Nephron (organoid): ENCODE measurements at regions not wholly inside any gene's neighbourhood (a gene's known extent, or its start where the extent isn't known, plus 50 kb on each side); places are given as distances from the start of the nearest gene placed in this dataset.

Source experiments
- H3K27ac Mint-ChIP-seq, 3 experiments: 2 replicates each; pipeline ENCODE4 v1.8.0; 2020; ENCODE audit warnings: mixed read lengths in 3 of 3, mild to moderate bottlenecking in 2 of 3, moderate library complexity in 1 of 3
- H3K27me3 Mint-ChIP-seq: 2 replicates; pipeline ENCODE4 v1.8.0; 2021; ENCODE audit warnings: low read depth, mild to moderate bottlenecking, moderate library complexity, mixed read lengths
- H3K36me3 Mint-ChIP-seq: 2 replicates; pipeline ENCODE4 v1.8.0; 2020; ENCODE audit warnings: low read depth, mixed read lengths
- H3K4me1 Mint-ChIP-seq: 2 replicates; pipeline ENCODE4 v1.8.0; 2020; ENCODE audit warnings: mixed read lengths
- H3K4me3 Mint-ChIP-seq, 3 experiments: 2 replicates each; pipeline ENCODE4 v1.8.0; 2020; ENCODE audit warnings: mild to moderate bottlenecking in 3 of 3, mixed read lengths in 3 of 3, moderate library complexity in 2 of 3
- H3K9me3 Mint-ChIP-seq: 2 replicates; pipeline ENCODE4 v1.8.0; 2020; ENCODE audit warnings: mixed read lengths
- CTCF ChIP-seq, 3 experiments: fragments of 200-600 bp; sonication (generic); IDR thresholded peaks; one replicate each; pipeline ENCODE4 v1.5.0; 2021; ENCODE audit warnings: antibody characterized with exemption in 3 of 3; ENCODE audit not compliant: unreplicated experiment in 3 of 3

- no peak for TF ChIP-seq CTCF (IDR thresholded peaks at IDR 0.05; ENCODE audit: unreplicated experiment in 3 of 3)
- Mint-ChIP-seq H3K9me3 (no peaks in the 10 kb centered on the region), H3K4me1 (peaks cover 58% of the 10 kb centered on the region), H3K4me3 (no peak overlapping the region), H3K36me3 (no peaks in the 10 kb centered on the region), H3K27me3 (no peaks in the 10 kb centered on the region), H3K27ac (peak overlapping the region; percentile 13 to 57 (median 55))
These were observed 432.7 kb upstream of the NFE2L3 start for GRCh38 chr7:25719190-25719896.

GRCh38 chr7:25720427-25720826 is 431.6 kb upstream of the NFE2L3 start:
- H3K36me3 Mint-ChIP-seq = no peaks in the 10 kb centered on the region
- no peaks in the 10 kb centered on the region for H3K27me3 Mint-ChIP-seq
- peak; percentile 40 to 54 (median 44) for TF ChIP-seq CTCF (IDR thresholded peaks at IDR 0.05; ENCODE audit: unreplicated experiment in 3 of 3)
- H3K27ac Mint-ChIP-seq = peak overlapping the region in 1 of 3 experiments; percentile 18
- peaks cover 53% of the 10 kb centered on the region for H3K4me1 Mint-ChIP-seq
- no peak overlapping the region for H3K4me3 Mint-ChIP-seq
- H3K9me3 Mint-ChIP-seq = no peaks in the 10 kb centered on the region

- H3K27me3 Mint-ChIP-seq = no peaks in the 10 kb centered on the region
- H3K9me3 Mint-ChIP-seq = no peaks in the 10 kb centered on the region
- H3K4me3 Mint-ChIP-seq = no peak overlapping the region
- peak overlapping the region in 1 of 3 experiments; percentile 28 for H3K27ac Mint-ChIP-seq
- peaks cover 55% of the 10 kb centered on the region for H3K4me1 Mint-ChIP-seq
- TF ChIP-seq CTCF (IDR thresholded peaks at IDR 0.05; ENCODE audit: unreplicated experiment in 3 of 3) = no peak
- H3K36me3 Mint-ChIP-seq = no peaks in the 10 kb centered on the region
These were observed 429.1 kb upstream of the NFE2L3 start for GRCh38 chr7:25722856-25723255.

DNA sequence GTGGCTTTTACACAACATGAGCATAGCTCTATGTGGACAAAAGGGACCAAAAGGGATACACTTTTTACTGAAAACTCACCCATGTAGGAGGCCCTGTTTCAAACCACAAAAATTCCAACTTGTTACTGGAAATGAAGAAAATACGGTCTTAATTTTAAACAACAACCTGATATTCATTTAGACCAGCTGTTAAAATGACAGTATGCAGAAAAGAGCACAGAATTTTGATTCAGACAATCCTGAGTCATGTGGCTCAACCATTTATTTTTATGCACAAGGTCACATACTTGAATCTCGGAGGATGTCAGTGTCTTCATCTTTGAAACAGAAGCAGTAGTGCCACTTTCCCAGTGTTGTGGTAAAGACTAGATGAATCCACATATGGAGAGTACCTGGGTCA is 426.5 kb upstream of the NFE2L3 start:
- H3K27ac Mint-ChIP-seq = peak overlapping the region; percentile 68 to 91 (median 85)
- TF ChIP-seq CTCF (IDR thresholded peaks at IDR 0.05; ENCODE audit: unreplicated experiment in 3 of 3) = no peak
- peaks cover 46% of the 10 kb centered on the region for H3K4me1 Mint-ChIP-seq
- no peaks in the 10 kb centered on the region for H3K27me3 Mint-ChIP-seq
- H3K36me3 Mint-ChIP-seq = no peaks in the 10 kb centered on the region
- H3K9me3 Mint-ChIP-seq = no peaks in the 10 kb centered on the region
- H3K4me3 Mint-ChIP-seq = peak overlapping the region in 1 of 3 experiments; percentile 69

DNA sequence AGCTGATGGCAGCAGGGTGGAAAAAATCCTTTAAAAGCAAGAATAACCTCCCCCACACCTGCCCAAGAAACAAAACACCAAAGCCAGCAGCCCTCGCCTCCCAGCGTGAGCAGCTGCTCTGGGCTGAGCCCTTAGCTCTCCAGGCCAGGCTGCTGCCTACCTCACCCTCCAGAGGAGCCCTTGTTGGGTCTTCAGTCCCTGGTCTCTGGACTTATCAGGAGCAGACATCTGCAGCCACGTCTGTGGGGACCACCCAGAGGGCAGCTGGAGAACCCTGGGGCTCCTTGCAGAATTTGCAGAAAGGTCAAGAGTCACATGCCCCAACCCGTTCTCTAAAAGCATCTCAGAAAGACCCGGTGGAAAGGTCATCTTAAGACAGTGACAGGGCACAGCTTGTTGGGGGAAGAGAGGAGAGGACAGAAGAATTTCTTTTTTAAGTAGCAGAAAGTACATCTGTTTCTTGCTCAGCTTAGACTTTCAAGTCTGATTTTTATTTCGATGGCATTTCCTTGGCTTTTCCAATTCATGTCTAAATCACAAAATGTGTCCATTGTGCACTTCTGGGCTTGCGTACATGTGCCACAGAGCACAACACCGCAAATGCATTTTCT is 425.7 kb upstream of the NFE2L3 start:
- TF ChIP-seq CTCF (IDR thresholded peaks at IDR 0.05; ENCODE audit: unreplicated experiment in 3 of 3) = no peak
- Mint-ChIP-seq H3K9me3 (no peaks in the 10 kb centered on the region), H3K4me1 (peaks cover 41% of the 10 kb centered on the region), H3K36me3 (no peaks in the 10 kb centered on the region), H3K27me3 (no peaks in the 10 kb centered on the region), H3K27ac (peak overlapping the region; percentile 68 to 91 (median 85)), H3K4me3 (peak overlapping the region; percentile 20 to 45 (median 43))
